CD4-positive, CD25-positive, alpha-beta regulatory T cell (primary cell): ENCODE measurements at regions not wholly inside any gene's neighbourhood (a gene's known extent, or its start where the extent isn't known, plus 50 kb on each side); places are given as distances from the start of the nearest gene placed in this dataset.

ENCODE experiments used
- ATAC-seq, 2 donors: fragments of 150-1000 bp; cut with Tn5 transposase; one replicate each; pipeline ENCODE4 v1.10.0; 2021; ENCODE audit warnings: low read depth in 2 of 2, moderate number of reproducible peaks in 2 of 2, moderate library complexity in 1 of 2
- DNase-seq, 3 donors: peaks; one replicate each; pipeline versions ENCODE4 v3.0.0 to v3.0.0-alpha.2; 2012 to 2022; ENCODE audit warnings: mixed read lengths in 1 of 3
- H3K27ac ChIP-seq: one replicate; pipeline ENCODE4 v1.7.0; 2013; ENCODE audit warnings: mild to moderate bottlenecking, low read length; ENCODE audit not compliant: insufficient read depth, poor library complexity, severe bottlenecking
- H3K27me3 ChIP-seq: one replicate; pipeline ENCODE4 v1.7.0; 2013; ENCODE audit warnings: low read length; ENCODE audit not compliant: control insufficient read depth, insufficient read depth
- H3K36me3 ChIP-seq: one replicate; pipeline ENCODE4 v1.7.0; 2013; ENCODE audit warnings: mild to moderate bottlenecking, low read length, moderate library complexity; ENCODE audit not compliant: control insufficient read depth, insufficient read depth
- H3K4me1 ChIP-seq: 2 replicates; pipeline ENCODE4 v1.7.0; 2013; ENCODE audit warnings: mild to moderate bottlenecking, low read length; ENCODE audit not compliant: insufficient read depth, control insufficient read depth, poor library complexity, severe bottlenecking
- H3K4me3 ChIP-seq: one replicate; pipeline ENCODE4 v1.7.0; 2013; ENCODE audit warnings: low read depth, mild to moderate bottlenecking, low read length, moderate library complexity
- H3K9me3 ChIP-seq, 2 experiments: 1 replicate in 1 of 2; 2 replicates in 1 of 2; pipeline ENCODE4 v1.7.0; 2013; ENCODE audit warnings: low read length in 2 of 2, mild to moderate bottlenecking in 1 of 2, moderate library complexity in 1 of 2; ENCODE audit not compliant: control insufficient read depth in 2 of 2
- H3K27ac Mint-ChIP-seq, 3 donors: one replicate each; pipeline ENCODE4 v1.8.0; 2020 to 2022; ENCODE audit warnings: mild to moderate bottlenecking in 3 of 3, mixed read lengths in 3 of 3, moderate library complexity in 2 of 3
- H3K27me3 Mint-ChIP-seq: one replicate; pipeline ENCODE4 v1.8.0; 2022; ENCODE audit warnings: mild to moderate bottlenecking, mixed read lengths
- H3K36me3 Mint-ChIP-seq: one replicate; pipeline ENCODE4 v1.8.0; 2020; ENCODE audit warnings: mixed read lengths
- H3K4me1 Mint-ChIP-seq, 4 donors: one replicate each; pipeline ENCODE4 v1.8.0; 2020 to 2022; ENCODE audit warnings: mixed read lengths in 4 of 4, mild to moderate bottlenecking in 1 of 4
- H3K4me3 Mint-ChIP-seq, 4 donors: one replicate each; pipeline ENCODE4 v1.8.0; 2020 to 2022; ENCODE audit warnings: mild to moderate bottlenecking in 4 of 4, mixed read lengths in 4 of 4, moderate library complexity in 3 of 4
- H3K9me3 Mint-ChIP-seq, 7 donors: one replicate each; pipeline ENCODE4 v1.8.0; 2020 to 2022; ENCODE audit warnings: mixed read lengths in 7 of 7, mild to moderate bottlenecking in 3 of 7, moderate library complexity in 2 of 7

DNA sequence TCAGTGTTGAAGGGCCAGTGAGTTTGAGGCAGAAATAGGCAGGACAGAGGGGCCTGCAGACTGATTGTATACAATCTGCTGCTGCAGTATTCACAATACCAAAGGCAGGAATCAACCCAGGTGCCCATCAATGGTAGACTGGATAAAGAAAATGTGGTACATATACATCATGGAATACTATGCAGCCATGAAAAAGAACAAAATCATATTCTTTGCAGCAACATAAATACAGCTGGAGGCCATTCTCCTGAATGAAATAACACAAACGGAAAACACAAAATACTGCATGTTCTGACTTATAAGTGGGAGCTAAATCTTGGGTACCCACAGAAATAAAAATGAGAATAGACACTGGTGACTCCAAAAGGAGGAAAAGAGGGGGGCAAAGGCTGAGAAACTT is 485.1 kb downstream of the XYLT1 start:
- no peak overlapping the region for H3K4me3 ChIP-seq
- H3K9me3 ChIP-seq: no peaks in the 10 kb centered on the region
- Mint-ChIP-seq H3K27me3 (no peaks in the 10 kb centered on the region), H3K9me3 (peaks cover 0 to 3% (median 0%) of the 10 kb centered on the region in 7 donors), H3K4me1 (peaks cover 0 to 6% (median 0%) of the 10 kb centered on the region in 4 donors), H3K27ac (peak overlapping the region in 1 of 3 donors; percentile 13), H3K36me3 (no peaks in the 10 kb centered on the region), H3K4me3 (no peak overlapping the region)
- no peak overlapping the region for H3K27ac ChIP-seq
- no peak for ATAC-seq
- no peak for DNase-seq
- H3K4me1 ChIP-seq: no peaks in the 10 kb centered on the region
- no peaks in the 10 kb centered on the region for H3K36me3 ChIP-seq
- H3K27me3 ChIP-seq: no peaks in the 10 kb centered on the region

DNA sequence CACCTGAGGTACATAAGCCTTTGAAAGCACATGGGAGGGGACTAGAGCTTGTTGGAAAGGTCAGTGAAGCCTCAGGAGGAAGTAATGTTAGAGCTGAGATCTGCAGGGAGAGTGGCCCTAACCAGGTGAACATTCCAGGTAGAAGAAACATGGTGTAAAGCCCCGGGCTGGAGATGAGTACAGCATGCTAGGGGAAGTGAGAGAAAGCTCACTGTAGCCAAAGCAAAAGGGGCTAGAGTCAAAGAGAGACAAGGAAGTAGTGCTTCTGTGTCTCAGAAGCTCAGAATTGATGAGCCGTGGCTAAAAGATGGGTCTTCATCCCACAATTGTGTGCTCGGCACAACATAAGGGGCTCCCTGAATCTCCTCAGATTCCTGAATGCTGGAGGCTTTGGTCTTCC is 481.8 kb downstream of the XYLT1 start:
- ATAC-seq (no peak), DNase-seq (no peak)
- Mint-ChIP-seq H3K27me3 (no peaks in the 10 kb centered on the region), H3K4me1 (peaks cover 0 to 21% (median 9%) of the 10 kb centered on the region in 4 donors), H3K4me3 (no peak overlapping the region), H3K27ac (peak overlapping the region in 1 of 3 donors; percentile 34), H3K9me3 (peaks cover 0 to 3% (median 0%) of the 10 kb centered on the region in 7 donors), H3K36me3 (no peaks in the 10 kb centered on the region)
- no peak overlapping the region for H3K4me3 ChIP-seq
- no peak overlapping the region for H3K27ac ChIP-seq
- H3K4me1 ChIP-seq: no peaks in the 10 kb centered on the region
- H3K27me3 ChIP-seq: no peaks in the 10 kb centered on the region
- no peaks in the 10 kb centered on the region for H3K36me3 ChIP-seq
- H3K9me3 ChIP-seq: no peaks in the 10 kb centered on the region

DNA sequence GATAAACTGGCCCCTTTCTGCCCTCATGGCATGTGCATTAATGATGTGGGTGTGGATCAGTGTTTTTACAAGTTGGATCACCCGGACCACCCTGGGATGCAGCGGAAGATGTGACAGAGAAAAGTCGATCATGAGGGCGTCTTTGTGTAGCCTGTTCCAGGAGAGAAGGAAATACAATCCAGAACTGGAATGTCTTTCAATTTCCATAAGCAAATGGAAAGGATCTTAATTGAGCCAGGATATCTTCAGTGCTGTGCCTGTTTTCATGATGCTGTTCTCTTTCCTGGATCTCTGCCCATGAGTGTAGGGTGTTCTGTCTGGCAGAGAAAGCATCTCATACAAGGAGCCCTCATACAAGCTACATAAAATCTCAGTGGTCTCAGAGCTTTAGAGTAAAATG is 481.4 kb downstream of the XYLT1 start:
- ATAC-seq: no peak
- Mint-ChIP-seq H3K4me3 (no peak overlapping the region), H3K27me3 (no peaks in the 10 kb centered on the region), H3K9me3 (peaks cover 0 to 3% (median 0%) of the 10 kb centered on the region in 7 donors), H3K4me1 (peaks cover 0 to 24% (median 9%) of the 10 kb centered on the region in 4 donors), H3K36me3 (no peaks in the 10 kb centered on the region), H3K27ac (peak overlapping the region in 1 of 3 donors; percentile 34)
- no peaks in the 10 kb centered on the region for H3K36me3 ChIP-seq
- no peak overlapping the region for H3K4me3 ChIP-seq
- no peaks in the 10 kb centered on the region for H3K9me3 ChIP-seq
- no peak overlapping the region for H3K27ac ChIP-seq
- no peaks in the 10 kb centered on the region for H3K27me3 ChIP-seq
- no peaks in the 10 kb centered on the region for H3K4me1 ChIP-seq
- DNase-seq: no peak

DNA sequence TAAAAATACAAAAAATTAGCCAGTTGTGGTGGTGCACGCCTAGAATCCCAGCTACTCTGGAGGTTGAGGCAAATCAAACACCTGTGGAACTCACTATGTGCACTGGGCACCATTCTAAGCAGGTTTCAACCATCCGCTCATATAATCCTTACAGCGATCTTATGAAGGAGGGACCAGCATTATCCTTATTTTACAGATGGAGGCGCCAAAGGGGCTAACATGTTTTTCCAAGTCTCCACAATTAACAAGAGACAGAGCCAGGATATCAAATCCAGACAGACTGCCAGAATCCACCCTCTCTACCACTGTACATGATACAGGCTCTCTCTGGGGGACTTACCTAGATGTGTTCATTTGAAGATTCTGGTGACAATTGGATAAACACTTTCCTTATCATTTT is 479.0 kb downstream of the XYLT1 start:
- no peak for DNase-seq
- no peaks in the 10 kb centered on the region for H3K9me3 ChIP-seq
- H3K4me1 ChIP-seq: no peaks in the 10 kb centered on the region
- H3K27me3 ChIP-seq: no peaks in the 10 kb centered on the region
- no peaks in the 10 kb centered on the region for H3K36me3 ChIP-seq
- H3K9me3 Mint-ChIP-seq: peaks cover 0 to 2% (median 0%) of the 10 kb centered on the region in 7 donors
- peaks cover 0 to 26% (median 9%) of the 10 kb centered on the region in 4 donors for H3K4me1 Mint-ChIP-seq
- H3K27ac Mint-ChIP-seq: no peak overlapping the region
- H3K36me3 Mint-ChIP-seq: no peaks in the 10 kb centered on the region
- no peak overlapping the region for H3K27ac ChIP-seq
- no peak overlapping the region for H3K4me3 ChIP-seq
- peaks cover 7% of the 10 kb centered on the region for H3K27me3 Mint-ChIP-seq
- ATAC-seq: no peak
- H3K4me3 Mint-ChIP-seq: no peak overlapping the region

DNA sequence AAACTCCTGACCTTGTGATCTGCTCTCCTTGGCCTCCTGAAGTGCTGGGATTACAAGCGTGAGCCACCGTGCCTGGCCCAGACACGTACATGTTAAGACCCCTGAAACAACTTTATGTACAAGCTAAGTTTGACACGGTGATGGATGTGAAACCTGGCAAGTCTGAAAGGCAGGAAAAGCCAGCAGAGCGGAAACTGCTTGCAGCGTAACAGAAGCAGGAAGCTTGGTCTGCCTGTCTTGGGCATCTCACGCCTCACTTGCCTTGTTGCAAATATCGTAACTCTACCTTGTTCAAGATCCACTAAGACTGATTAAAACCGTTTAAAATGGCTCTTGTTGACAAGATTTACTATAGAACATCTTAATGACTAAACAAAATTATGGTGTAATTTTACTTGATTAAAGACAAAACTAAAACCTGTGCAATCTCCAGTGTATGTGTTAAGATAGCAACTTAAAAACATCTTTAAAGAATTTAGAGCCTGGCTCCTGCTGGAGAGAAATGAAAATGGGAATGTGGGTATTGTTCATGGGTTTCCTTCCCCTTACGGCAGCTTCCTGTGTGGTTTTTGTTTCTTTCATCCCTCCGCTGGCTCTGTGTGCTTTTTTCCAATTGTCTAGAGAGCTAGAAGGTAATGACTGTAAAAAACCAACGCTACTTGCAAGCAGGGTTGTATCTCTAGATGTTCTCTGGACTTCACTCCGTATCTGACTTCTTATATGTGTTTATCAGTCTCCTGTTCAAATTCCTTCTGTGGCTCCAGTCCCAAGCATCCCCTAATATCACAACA is 477.6 kb downstream of the XYLT1 start:
- Histone ChIP-seq H3K9me3 (no peaks in the 10 kb centered on the region), H3K27ac (no peak overlapping the region), H3K36me3 (no peaks in the 10 kb centered on the region), H3K4me1 (no peaks in the 10 kb centered on the region), H3K27me3 (no peaks in the 10 kb centered on the region), H3K4me3 (peak overlapping the region; percentile 48)
- H3K27me3 Mint-ChIP-seq: peaks cover 7% of the 10 kb centered on the region
- ATAC-seq: no peak
- DNase-seq: peak in 2 of 3 donors; percentile 5 to 39
- no peaks in the 10 kb centered on the region for H3K36me3 Mint-ChIP-seq
- H3K4me3 Mint-ChIP-seq: peak overlapping the region in 2 of 4 donors; percentile 47 to 56
- peaks cover 0 to 3% (median 0%) of the 10 kb centered on the region in 7 donors for H3K9me3 Mint-ChIP-seq
- H3K4me1 Mint-ChIP-seq: peaks cover 0 to 26% (median 9%) of the 10 kb centered on the region in 4 donors
- peak overlapping the region in 2 of 3 donors; percentile 73 to 87 for H3K27ac Mint-ChIP-seq

DNA sequence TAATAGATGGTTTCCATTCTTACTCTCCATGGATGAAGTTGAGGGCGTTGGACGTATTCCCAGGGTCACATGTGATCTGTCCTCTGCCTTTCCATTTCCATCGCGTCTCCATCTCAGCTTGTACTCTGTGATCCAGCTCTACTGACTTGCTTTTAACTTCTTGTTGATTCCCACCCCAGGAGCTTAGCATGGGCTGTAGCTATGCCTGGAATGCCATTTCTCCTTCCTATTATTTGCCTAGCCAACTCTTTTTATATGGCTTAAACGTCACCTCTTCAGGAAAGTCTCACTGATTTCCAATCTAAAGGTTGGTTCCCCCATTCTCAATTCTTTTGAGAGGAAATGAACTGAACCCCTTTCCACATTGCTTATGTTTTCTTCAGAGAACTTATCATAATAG is 475.9 kb downstream of the XYLT1 start:
- no peak overlapping the region for H3K27ac Mint-ChIP-seq

DNA sequence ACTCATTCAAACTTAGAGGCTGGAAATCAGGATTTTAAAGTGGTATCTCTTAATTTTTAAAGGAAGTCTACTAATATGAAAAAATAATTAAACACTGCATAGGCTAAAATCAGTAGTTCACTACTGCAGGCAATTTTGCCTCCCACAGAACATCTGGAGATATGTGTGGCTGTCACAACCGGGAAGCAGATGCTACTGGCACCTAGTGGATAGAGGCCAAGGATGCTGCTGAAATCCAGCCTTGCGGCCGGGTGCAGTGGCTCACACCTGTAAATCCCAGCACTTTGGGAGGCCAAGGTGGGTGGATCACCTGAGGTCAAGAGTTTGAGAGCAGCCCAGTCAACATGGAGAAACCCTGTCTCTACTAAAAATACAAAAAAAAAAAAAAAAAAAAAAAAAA is 473.9 kb downstream of the XYLT1 start:
- ATAC-seq (no peak), DNase-seq (no peak)
- Histone ChIP-seq H3K9me3 (no peaks in the 10 kb centered on the region), H3K27me3 (no peaks in the 10 kb centered on the region), H3K4me3 (no peak overlapping the region), H3K36me3 (no peaks in the 10 kb centered on the region), H3K4me1 (no peaks in the 10 kb centered on the region), H3K27ac (no peak overlapping the region)
- Mint-ChIP-seq H3K27me3 (peaks cover 14% of the 10 kb centered on the region), H3K36me3 (no peaks in the 10 kb centered on the region), H3K4me1 (peaks cover 0 to 26% (median 9%) of the 10 kb centered on the region in 4 donors), H3K4me3 (no peak overlapping the region), H3K9me3 (peaks cover 0 to 3% (median 0%) of the 10 kb centered on the region in 7 donors), H3K27ac (no peak overlapping the region)

More for the DNA sequence above, 475.9 kb downstream of the XYLT1 start:
- Mint-ChIP-seq H3K36me3 (no peaks in the 10 kb centered on the region), H3K4me3 (no peak overlapping the region), H3K27me3 (peaks cover 14% of the 10 kb centered on the region), H3K4me1 (peaks cover 0 to 26% (median 9%) of the 10 kb centered on the region in 4 donors), H3K9me3 (peaks cover 0 to 3% (median 0%) of the 10 kb centered on the region in 7 donors)
- H3K9me3 ChIP-seq: no peaks in the 10 kb centered on the region
- no peaks in the 10 kb centered on the region for H3K4me1 ChIP-seq
- H3K4me3 ChIP-seq: no peak overlapping the region
- no peak for DNase-seq
- H3K27ac ChIP-seq: no peak overlapping the region
- no peak for ATAC-seq
- no peaks in the 10 kb centered on the region for H3K36me3 ChIP-seq
- no peaks in the 10 kb centered on the region for H3K27me3 ChIP-seq

DNA sequence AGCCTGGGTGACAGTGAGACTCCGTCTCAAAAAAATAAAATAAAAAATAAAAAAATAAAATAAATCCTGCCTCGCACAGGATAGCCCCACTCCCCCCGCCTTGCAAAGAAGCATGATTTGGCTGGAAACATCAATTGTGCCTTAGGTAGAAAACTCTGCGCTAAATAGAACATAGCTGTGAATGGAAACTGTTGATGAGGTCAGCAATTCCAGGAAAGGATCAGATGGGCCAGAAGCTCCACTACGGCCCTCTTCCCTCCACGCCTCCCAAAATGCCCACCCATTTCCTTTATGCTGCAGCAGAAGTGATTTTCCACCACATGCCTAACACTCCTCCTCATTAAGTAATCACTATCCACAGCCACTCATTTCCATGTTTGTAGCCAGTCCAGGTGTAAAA is 473.4 kb downstream of the XYLT1 start:
- Histone ChIP-seq H3K36me3 (no peaks in the 10 kb centered on the region), H3K9me3 (no peaks in the 10 kb centered on the region)
- no peak for ATAC-seq

More for the DNA sequence above, 473.4 kb downstream of the XYLT1 start:
- Histone ChIP-seq H3K27ac (no peak overlapping the region), H3K4me3 (no peak overlapping the region), H3K4me1 (no peaks in the 10 kb centered on the region), H3K27me3 (no peaks in the 10 kb centered on the region)
- Mint-ChIP-seq H3K4me1 (peaks cover 0 to 24% (median 9%) of the 10 kb centered on the region in 4 donors), H3K27me3 (peaks cover 14% of the 10 kb centered on the region), H3K36me3 (no peaks in the 10 kb centered on the region), H3K9me3 (peaks cover 0 to 3% (median 0%) of the 10 kb centered on the region in 7 donors), H3K4me3 (no peak overlapping the region), H3K27ac (peak overlapping the region in 1 of 3 donors; percentile 61)
- no peak for DNase-seq
